NB4 (cell line): ENCODE measurements at regions not wholly inside any gene's neighbourhood (a gene's known extent, or its start where the extent isn't known, plus 50 kb on each side); places are given as distances from the start of the nearest gene placed in this dataset.

Experiments used
- POLR2A ChIP-seq: IDR thresholded peaks from 2 replicates; pipeline ENCODE4 v1.6.1; 2011; ENCODE audit warnings: mild to moderate bottlenecking; ENCODE audit not compliant: insufficient read length; ENCODE audit errors: extremely low read depth
- TF ChIP-seq, protein P1 (sequence below): IDR thresholded peaks from one replicate; pipeline ENCODE4 v1.5.1; 2012; ENCODE audit warnings: low read depth, low read length

DNA sequence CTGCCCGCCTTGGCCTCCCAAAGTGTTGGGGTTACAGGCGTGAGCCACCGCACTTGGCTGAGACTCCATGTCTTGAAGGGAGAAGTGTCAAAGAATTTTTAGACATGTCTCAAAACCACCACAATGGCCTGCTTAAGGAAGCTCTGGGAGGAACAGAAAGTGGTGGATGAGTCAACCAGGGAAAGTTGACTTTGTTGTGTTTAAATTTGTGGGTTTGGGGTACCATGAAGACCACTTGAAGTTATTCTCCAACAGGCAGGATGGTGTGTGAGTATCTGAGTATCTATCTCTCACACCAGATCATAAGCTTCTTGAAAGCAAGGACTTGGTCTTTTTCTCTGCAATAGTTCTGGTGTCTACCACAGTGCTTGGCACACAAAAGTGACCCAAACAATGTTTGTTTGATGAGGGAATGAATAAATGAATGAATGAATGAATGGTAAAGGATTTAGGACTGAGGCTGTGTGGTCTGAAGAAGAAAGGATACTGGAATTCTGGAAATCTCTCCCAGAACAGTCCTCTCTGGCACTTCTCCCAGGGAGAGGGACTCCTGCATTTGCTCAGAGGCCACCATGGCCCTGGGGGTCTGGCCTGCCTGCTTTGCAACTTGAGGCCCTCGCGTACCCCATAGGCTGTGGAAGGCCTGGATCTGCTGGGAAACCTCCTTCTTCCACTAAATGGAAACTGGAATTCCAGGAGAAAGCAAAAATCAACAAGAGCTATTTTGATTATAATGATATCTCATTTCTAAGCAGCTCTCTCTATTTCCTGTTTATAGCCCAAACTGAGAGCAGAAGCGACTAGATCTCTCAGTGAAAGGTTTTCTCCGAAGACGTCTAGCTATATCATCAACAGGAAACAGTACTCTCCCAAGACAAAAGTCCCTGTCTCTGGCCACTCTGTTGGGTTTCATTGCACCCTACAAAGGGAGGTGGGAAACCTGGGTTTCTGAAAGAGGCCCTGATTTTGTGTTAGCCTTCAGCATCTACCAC is 187.9 kb downstream of the PALM2AKAP2 start:
- TF ChIP-seq, protein P1, sequence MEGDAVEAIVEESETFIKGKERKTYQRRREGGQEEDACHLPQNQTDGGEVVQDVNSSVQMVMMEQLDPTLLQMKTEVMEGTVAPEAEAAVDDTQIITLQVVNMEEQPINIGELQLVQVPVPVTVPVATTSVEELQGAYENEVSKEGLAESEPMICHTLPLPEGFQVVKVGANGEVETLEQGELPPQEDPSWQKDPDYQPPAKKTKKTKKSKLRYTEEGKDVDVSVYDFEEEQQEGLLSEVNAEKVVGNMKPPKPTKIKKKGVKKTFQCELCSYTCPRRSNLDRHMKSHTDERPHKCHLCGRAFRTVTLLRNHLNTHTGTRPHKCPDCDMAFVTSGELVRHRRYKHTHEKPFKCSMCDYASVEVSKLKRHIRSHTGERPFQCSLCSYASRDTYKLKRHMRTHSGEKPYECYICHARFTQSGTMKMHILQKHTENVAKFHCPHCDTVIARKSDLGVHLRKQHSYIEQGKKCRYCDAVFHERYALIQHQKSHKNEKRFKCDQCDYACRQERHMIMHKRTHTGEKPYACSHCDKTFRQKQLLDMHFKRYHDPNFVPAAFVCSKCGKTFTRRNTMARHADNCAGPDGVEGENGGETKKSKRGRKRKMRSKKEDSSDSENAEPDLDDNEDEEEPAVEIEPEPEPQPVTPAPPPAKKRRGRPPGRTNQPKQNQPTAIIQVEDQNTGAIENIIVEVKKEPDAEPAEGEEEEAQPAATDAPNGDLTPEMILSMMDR, result no peak
- TF ChIP-seq POLR2A, result no peak
